ENCODE measurements at regions not wholly inside any gene's neighbourhood (a gene's known extent, or its start where the extent isn't known, plus 50 kb on each side); places are given as distances from the start of the nearest gene placed in this dataset.

DNA sequence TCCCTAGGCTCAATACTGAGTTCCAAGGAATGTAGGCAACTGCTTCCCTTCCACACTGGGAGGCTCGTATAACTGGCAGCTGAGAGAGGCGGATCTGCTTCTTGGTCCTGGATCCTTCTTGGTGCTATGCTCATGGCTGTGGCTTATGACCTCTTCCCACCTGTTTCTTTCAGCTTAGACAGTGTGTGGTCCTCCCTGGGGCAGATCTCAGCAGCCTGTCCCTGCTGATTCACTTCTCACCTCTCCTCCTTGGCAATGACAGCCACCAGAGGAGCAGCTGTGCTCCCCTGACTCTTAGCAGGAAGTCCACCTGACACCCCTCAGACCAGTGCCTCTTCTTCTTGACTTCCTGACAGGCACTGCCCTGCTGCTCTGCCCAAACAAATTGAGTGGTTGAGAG is 75.1 kb upstream of the PTGFRN start:
- TF ChIP-seq, protein P1, sequence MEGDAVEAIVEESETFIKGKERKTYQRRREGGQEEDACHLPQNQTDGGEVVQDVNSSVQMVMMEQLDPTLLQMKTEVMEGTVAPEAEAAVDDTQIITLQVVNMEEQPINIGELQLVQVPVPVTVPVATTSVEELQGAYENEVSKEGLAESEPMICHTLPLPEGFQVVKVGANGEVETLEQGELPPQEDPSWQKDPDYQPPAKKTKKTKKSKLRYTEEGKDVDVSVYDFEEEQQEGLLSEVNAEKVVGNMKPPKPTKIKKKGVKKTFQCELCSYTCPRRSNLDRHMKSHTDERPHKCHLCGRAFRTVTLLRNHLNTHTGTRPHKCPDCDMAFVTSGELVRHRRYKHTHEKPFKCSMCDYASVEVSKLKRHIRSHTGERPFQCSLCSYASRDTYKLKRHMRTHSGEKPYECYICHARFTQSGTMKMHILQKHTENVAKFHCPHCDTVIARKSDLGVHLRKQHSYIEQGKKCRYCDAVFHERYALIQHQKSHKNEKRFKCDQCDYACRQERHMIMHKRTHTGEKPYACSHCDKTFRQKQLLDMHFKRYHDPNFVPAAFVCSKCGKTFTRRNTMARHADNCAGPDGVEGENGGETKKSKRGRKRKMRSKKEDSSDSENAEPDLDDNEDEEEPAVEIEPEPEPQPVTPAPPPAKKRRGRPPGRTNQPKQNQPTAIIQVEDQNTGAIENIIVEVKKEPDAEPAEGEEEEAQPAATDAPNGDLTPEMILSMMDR (IDR thresholded peaks at IDR 0.05), result no peak
- TF ChIP-seq EP300 (IDR thresholded peaks at IDR 0.05) (no peak), POLR2A (IDR thresholded peaks at IDR 0.05) (no peak)
